ENCODE measurements at regions not wholly inside any gene's neighbourhood (a gene's known extent, or its start where the extent isn't known, plus 50 kb on each side); places are given as distances from the start of the nearest gene placed in this dataset.
"Not testable (repeated sequence)": the region's sequence is repeated elsewhere in the genome, so short reads cannot be mapped to it uniquely, and the experiment has no call there.

DNA sequence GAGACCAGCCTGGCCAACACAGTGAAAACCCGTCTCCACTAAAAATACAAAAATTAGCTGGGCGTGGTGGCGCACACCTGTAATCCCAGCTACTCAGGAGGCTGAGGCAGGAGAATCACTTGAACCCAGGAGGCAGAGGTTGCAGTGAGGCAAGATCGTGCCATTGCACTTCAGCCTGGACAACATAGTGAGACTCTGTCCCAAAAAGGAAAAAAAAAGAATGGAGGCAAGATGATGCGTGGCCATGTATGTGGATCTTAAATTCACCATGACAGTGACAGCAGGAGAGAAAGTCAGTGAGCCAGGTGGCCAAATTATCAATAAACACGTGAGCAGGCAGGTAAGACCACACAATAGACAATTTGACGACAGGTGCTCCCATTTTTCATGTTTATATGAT is 73.0 kb upstream of the CREB3L1 start:
- H2BK15ac ChIP-seq (ENCODE audit: low read length); DNase-seq (ENCODE audit: low spot score): not testable (repeated sequence)
- no CpG with 5 or more reads among the region's 7 CpGs for WGBS, 2 donors (ENCODE audit: extremely low coverage in 2 of 2, insufficient read length in 2 of 2, insufficient replicate concordance in 1 of 2)

DNA sequence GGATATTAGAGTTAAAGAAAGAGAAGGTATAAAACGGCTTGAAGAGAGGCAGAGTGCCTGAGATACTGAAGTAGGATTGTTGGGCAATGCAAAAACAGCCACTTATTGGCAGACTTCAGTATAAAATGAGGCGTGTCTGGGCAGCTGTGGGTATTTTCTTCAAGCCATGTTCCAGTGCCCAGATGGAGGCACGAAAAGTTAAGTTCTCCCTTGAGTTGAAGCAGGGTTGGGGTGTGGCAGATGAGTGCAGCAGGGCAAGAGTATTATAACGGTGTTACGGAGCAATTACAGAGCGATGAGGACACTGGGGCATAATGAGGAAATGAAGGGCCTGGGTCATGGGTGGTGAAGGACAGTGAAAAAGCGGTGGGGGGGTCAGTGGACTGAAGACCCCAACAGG is 73.7 kb upstream of the CREB3L1 start:
- H2AFZ ChIP-seq (ENCODE audit: low read length) = no peak overlapping the region
- H2BK12ac ChIP-seq (ENCODE audit: low read length) = no peak overlapping the region
- no CpG with 5 or more reads among the region's 7 CpGs for WGBS, 2 donors (ENCODE audit: extremely low coverage in 2 of 2, insufficient read length in 2 of 2, insufficient replicate concordance in 1 of 2)
- no peak overlapping the region for H3K27ac ChIP-seq (replicated peaks; ENCODE audit: low read length)
- no peak for DNase-seq (ENCODE audit: low spot score)
- no peak overlapping the region for H3K9ac ChIP-seq (ENCODE audit: low read depth, low read length, poor library complexity)
- H2BK15ac ChIP-seq (ENCODE audit: low read length) = no peak overlapping the region
- peak overlapping the region in 1 of 2 donors; percentile 19 for H3K4me3 ChIP-seq (ENCODE audit: low read length in 2 of 2)
- no peak overlapping the region for H2AK5ac ChIP-seq (ENCODE audit: low read depth, low read length)
- no peak overlapping the region for H4K8ac ChIP-seq (ENCODE audit: low read depth, low read length)
- H3K4me1 ChIP-seq (ENCODE audit: control insufficient read depth in 2 of 2, insufficient read depth in 1 of 2, low read depth in 1 of 2, low read length in 2 of 2) = peaks cover 0 to 4% of the 10 kb centered on the region in 2 donors
- no peak overlapping the region for H3K18ac ChIP-seq (ENCODE audit: low read length)
- no peak overlapping the region for H2BK120ac ChIP-seq (ENCODE audit: low read depth, low read length)
- H3K79me1 ChIP-seq (ENCODE audit: low read depth, low read length) = no peaks in the 10 kb centered on the region
- peaks cover 0 to 2% (median 0%) of the 10 kb centered on the region in 3 experiments for H3K27me3 ChIP-seq (ENCODE audit: control insufficient read depth in 3 of 3, insufficient read depth in 3 of 3, low read depth in 1 of 3, low read length in 3 of 3)
- H3K4me2 ChIP-seq (ENCODE audit: insufficient read depth, low read length, poor library complexity, severe bottlenecking) = no peak overlapping the region
- no peak overlapping the region for H3K4ac ChIP-seq (ENCODE audit: low read length)
- no peak overlapping the region for H4K91ac ChIP-seq (ENCODE audit: low read depth, low read length, poor library complexity)
- no peaks in the 10 kb centered on the region for H3K9me3 ChIP-seq (replicated peaks in 1 of 2; ENCODE audit: control insufficient read depth in 2 of 2, insufficient read depth in 1 of 2, low read depth in 1 of 2, low read length in 2 of 2)
- no peak overlapping the region for H3K14ac ChIP-seq (ENCODE audit: low read length)
- H2BK5ac ChIP-seq (ENCODE audit: low read length) = no peak overlapping the region
- H3K23ac ChIP-seq (ENCODE audit: low read depth, low read length, poor library complexity) = no peak overlapping the region
- no peaks in the 10 kb centered on the region for H3K36me3 ChIP-seq (replicated peaks in 1 of 2; ENCODE audit: control insufficient read depth in 2 of 2, insufficient read depth in 2 of 2, low read length in 2 of 2)

More for the DNA sequence above, 73.0 kb upstream of the CREB3L1 start:
- H2AK5ac ChIP-seq (ENCODE audit: low read depth, low read length); H3K4me2 ChIP-seq (ENCODE audit: insufficient read depth, low read length, poor library complexity, severe bottlenecking); H3K9me3 ChIP-seq (replicated peaks in 1 of 2; ENCODE audit: control insufficient read depth in 2 of 2, insufficient read depth in 1 of 2, low read depth in 1 of 2, low read length in 2 of 2); H3K27me3 ChIP-seq (ENCODE audit: control insufficient read depth in 3 of 3, insufficient read depth in 3 of 3, low read depth in 1 of 3, low read length in 3 of 3); H3K4ac ChIP-seq (ENCODE audit: low read length); H2BK5ac ChIP-seq (ENCODE audit: low read length); H3K23ac ChIP-seq (ENCODE audit: low read depth, low read length, poor library complexity); H4K91ac ChIP-seq (ENCODE audit: low read depth, low read length, poor library complexity); H2BK12ac ChIP-seq (ENCODE audit: low read length); H3K4me1 ChIP-seq (ENCODE audit: control insufficient read depth in 2 of 2, insufficient read depth in 1 of 2, low read depth in 1 of 2, low read length in 2 of 2); H2BK120ac ChIP-seq (ENCODE audit: low read depth, low read length); H3K9ac ChIP-seq (ENCODE audit: low read depth, low read length, poor library complexity); H3K4me3 ChIP-seq (ENCODE audit: low read length in 2 of 2); H3K14ac ChIP-seq (ENCODE audit: low read length); H3K79me1 ChIP-seq (ENCODE audit: low read depth, low read length); H4K8ac ChIP-seq (ENCODE audit: low read depth, low read length); H3K18ac ChIP-seq (ENCODE audit: low read length); H3K27ac ChIP-seq (replicated peaks; ENCODE audit: low read length); H3K36me3 ChIP-seq (replicated peaks in 1 of 2; ENCODE audit: control insufficient read depth in 2 of 2, insufficient read depth in 2 of 2, low read length in 2 of 2); H2AFZ ChIP-seq (ENCODE audit: low read length): not testable (repeated sequence)

DNA sequence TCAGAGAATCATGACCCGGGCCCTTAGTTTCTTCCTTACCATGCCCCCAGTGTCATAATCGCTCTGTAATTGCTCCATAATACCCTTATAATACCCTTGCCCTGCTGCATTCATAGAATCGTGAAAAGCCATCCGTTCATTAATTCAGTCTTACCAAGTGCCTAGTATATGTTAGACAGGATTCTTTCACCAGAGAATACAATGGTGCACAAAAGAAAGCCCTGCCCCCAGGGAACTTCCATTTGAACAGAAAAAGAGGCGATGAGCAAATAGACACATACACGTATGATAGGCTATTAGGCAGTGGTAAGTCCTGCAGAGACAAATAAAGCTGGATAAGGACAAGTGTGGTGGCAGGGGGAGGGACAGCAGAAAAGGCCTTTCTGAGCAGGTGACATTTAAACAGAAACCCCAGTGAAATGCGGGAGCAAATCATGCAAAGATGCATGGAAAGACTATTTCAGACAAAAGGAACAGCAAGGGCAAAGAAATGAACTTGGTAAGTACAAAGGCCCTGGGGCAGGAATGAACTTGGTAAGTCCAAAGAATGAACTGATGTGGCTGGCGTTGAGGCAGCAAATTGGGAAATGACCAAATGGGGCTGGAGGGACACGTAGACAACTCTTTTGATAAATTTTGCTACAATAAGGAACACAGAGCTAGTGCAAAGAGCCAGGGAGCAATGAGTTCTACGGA is 74.6 kb upstream of the CREB3L1 start:
- Histone ChIP-seq H3K27ac (replicated peaks; ENCODE audit: low read length) (peak overlapping the region; percentile 10), H4K91ac (ENCODE audit: low read depth, low read length, poor library complexity) (no peak overlapping the region), H2BK120ac (ENCODE audit: low read depth, low read length) (no peak overlapping the region), H3K18ac (ENCODE audit: low read length) (no peak overlapping the region), H3K4me3 (ENCODE audit: low read length in 2 of 2) (no peak overlapping the region), H3K4me1 (ENCODE audit: control insufficient read depth in 2 of 2, insufficient read depth in 1 of 2, low read depth in 1 of 2, low read length in 2 of 2) (peaks cover 0 to 4% of the 10 kb centered on the region in 2 donors), H3K9ac (ENCODE audit: low read depth, low read length, poor library complexity) (no peak overlapping the region), H4K8ac (ENCODE audit: low read depth, low read length) (no peak overlapping the region), H3K36me3 (replicated peaks in 1 of 2; ENCODE audit: control insufficient read depth in 2 of 2, insufficient read depth in 2 of 2, low read length in 2 of 2) (no peaks in the 10 kb centered on the region), H3K4ac (ENCODE audit: low read length) (no peak overlapping the region), H3K79me1 (ENCODE audit: low read depth, low read length) (no peaks in the 10 kb centered on the region), H2BK5ac (ENCODE audit: low read length) (no peak overlapping the region), H3K27me3 (ENCODE audit: control insufficient read depth in 3 of 3, insufficient read depth in 3 of 3, low read depth in 1 of 3, low read length in 3 of 3) (peaks cover 0 to 8% (median 0%) of the 10 kb centered on the region in 3 experiments), H2BK15ac (ENCODE audit: low read length) (no peak overlapping the region), H3K9me3 (replicated peaks in 1 of 2; ENCODE audit: control insufficient read depth in 2 of 2, insufficient read depth in 1 of 2, low read depth in 1 of 2, low read length in 2 of 2) (no peaks in the 10 kb centered on the region), H3K14ac (ENCODE audit: low read length) (no peak overlapping the region), H2AFZ (ENCODE audit: low read length) (peak overlapping the region; percentile 56), H2BK12ac (ENCODE audit: low read length) (no peak overlapping the region), H3K23ac (ENCODE audit: low read depth, low read length, poor library complexity) (no peak overlapping the region), H3K4me2 (ENCODE audit: insufficient read depth, low read length, poor library complexity, severe bottlenecking) (no peak overlapping the region), H2AK5ac (ENCODE audit: low read depth, low read length) (no peak overlapping the region)
- no peak for DNase-seq (ENCODE audit: low spot score)
- whole genome bisulfite sequencing, 2 donors (ENCODE audit: extremely low coverage in 2 of 2, insufficient read length in 2 of 2, insufficient replicate concordance in 1 of 2) = no CpG with 5 or more reads among the region's 10 CpGs

DNA sequence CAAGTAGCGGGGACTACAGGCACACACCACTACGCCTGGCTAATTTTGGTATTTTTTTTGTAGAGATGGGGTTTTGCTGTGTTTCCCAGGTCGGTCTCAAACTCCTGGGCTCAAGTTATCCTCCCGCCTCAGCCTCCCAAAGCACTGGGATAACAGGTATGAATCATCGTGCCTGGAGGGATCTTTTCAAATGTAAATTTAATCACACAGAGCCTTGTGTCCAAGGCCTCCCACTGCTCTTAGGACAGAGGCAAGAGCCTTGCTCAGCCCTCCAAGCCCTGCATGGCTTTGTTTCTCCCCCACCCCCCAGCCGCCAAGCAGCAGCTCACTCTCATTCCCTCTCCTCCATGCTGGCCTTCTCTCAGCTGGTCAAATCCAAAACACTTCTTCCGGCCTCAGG is 75.3 kb upstream of the CREB3L1 start:
- H3K23ac ChIP-seq (ENCODE audit: low read depth, low read length, poor library complexity) = no peak overlapping the region
- no peaks in the 10 kb centered on the region for H3K9me3 ChIP-seq (replicated peaks in 1 of 2; ENCODE audit: control insufficient read depth in 2 of 2, insufficient read depth in 1 of 2, low read depth in 1 of 2, low read length in 2 of 2)
- H2BK5ac ChIP-seq (ENCODE audit: low read length) = no peak overlapping the region
- no peak overlapping the region for H2BK15ac ChIP-seq (ENCODE audit: low read length)
- no peak overlapping the region for H3K9ac ChIP-seq (ENCODE audit: low read depth, low read length, poor library complexity)
- peaks cover 0 to 4% of the 10 kb centered on the region in 2 donors for H3K4me1 ChIP-seq (ENCODE audit: control insufficient read depth in 2 of 2, insufficient read depth in 1 of 2, low read depth in 1 of 2, low read length in 2 of 2)
- H3K27me3 ChIP-seq (ENCODE audit: control insufficient read depth in 3 of 3, insufficient read depth in 3 of 3, low read depth in 1 of 3, low read length in 3 of 3) = peaks cover 0 to 6% (median 0%) of the 10 kb centered on the region in 3 experiments
- peak overlapping the region; percentile 56 for H2AFZ ChIP-seq (ENCODE audit: low read length)
- no peak overlapping the region for H2BK12ac ChIP-seq (ENCODE audit: low read length)
- H3K4me2 ChIP-seq (ENCODE audit: insufficient read depth, low read length, poor library complexity, severe bottlenecking) = no peak overlapping the region
- no peaks in the 10 kb centered on the region for H3K36me3 ChIP-seq (replicated peaks in 1 of 2; ENCODE audit: control insufficient read depth in 2 of 2, insufficient read depth in 2 of 2, low read length in 2 of 2)
- H3K27ac ChIP-seq (replicated peaks; ENCODE audit: low read length) = peak overlapping the region; percentile 10
- H2BK120ac ChIP-seq (ENCODE audit: low read depth, low read length) = no peak overlapping the region
- H2AK5ac ChIP-seq (ENCODE audit: low read depth, low read length) = no peak overlapping the region
- no peak overlapping the region for H3K18ac ChIP-seq (ENCODE audit: low read length)
- no peak overlapping the region for H4K91ac ChIP-seq (ENCODE audit: low read depth, low read length, poor library complexity)
- H3K4me3 ChIP-seq (ENCODE audit: low read length in 2 of 2) = no peak overlapping the region
- H4K8ac ChIP-seq (ENCODE audit: low read depth, low read length) = no peak overlapping the region
- no peak overlapping the region for H3K4ac ChIP-seq (ENCODE audit: low read length)
- no peak for DNase-seq (ENCODE audit: low spot score)
- H3K14ac ChIP-seq (ENCODE audit: low read length) = no peak overlapping the region
- no CpG with 5 or more reads among the region's 7 CpGs for WGBS, 2 donors (ENCODE audit: extremely low coverage in 2 of 2, insufficient read length in 2 of 2, insufficient replicate concordance in 1 of 2)
- H3K79me1 ChIP-seq (ENCODE audit: low read depth, low read length) = no peaks in the 10 kb centered on the region
